ENCODE measurements at regions not wholly inside any gene's neighbourhood (a gene's known extent, or its start where the extent isn't known, plus 50 kb on each side); places are given as distances from the start of the nearest gene placed in this dataset.

DNA sequence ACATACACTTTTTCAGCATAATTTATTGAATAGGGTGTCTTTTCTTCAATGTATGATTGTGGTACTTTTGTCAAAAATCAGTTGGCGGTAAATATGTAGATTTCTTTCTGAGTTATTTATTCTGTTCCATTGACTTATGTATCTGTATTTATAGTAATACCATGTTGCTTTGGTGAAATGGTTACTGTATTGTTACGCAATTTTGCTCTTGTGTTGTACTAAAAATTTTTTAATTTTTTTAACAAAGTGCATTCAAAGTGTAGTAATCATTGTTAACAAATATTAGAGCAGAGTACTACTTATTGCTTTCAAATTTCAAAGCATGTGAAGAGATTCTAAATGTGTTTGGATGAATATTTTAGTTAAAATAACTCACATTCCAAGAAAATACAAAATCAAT is 915.4 kb downstream of the PCDH19 start:
- TF ChIP-seq YY1 (IDR thresholded peaks at IDR 0.05; ENCODE audit: insufficient read depth, insufficient read length) (no peak), ZNF274 (IDR thresholded peaks at IDR 0.05; ENCODE audit: low read depth, low read length) (no peak), SUZ12 (IDR thresholded peaks at IDR 0.05; ENCODE audit: extremely low read depth, insufficient read depth, insufficient read length) (no peak)
